SJSA1 (cell line): ENCODE measurements at regions not wholly inside any gene's neighbourhood (a gene's known extent, or its start where the extent isn't known, plus 50 kb on each side); places are given as distances from the start of the nearest gene placed in this dataset.

Experiments used
- DNase-seq, 2 experiments: peaks; one replicate each; pipeline ENCODE4 v3.0.0-alpha.2; 2015 to 2020; ENCODE audit warnings: low spot score in 2 of 2, low read depth in 1 of 2
- H3K27ac ChIP-seq: fragments of 250-450 bp; sonication (Bioruptor Pico); 2 replicates; pipeline ENCODE4 v1.5.1; 2020; ENCODE audit warnings: mild to moderate bottlenecking, moderate library complexity
- H3K27me3 ChIP-seq: fragments of 250-450 bp; sonication (Bioruptor Pico); replicated peaks from 2 replicates; pipeline ENCODE4 v1.5.1; 2020; ENCODE audit warnings: mild to moderate bottlenecking, moderate library complexity
- H3K36me3 ChIP-seq: fragments of 250-450 bp; sonication (Bioruptor Pico); 2 replicates; pipeline ENCODE4 v1.5.1; 2020; ENCODE audit warnings: mild to moderate bottlenecking
- H3K4me1 ChIP-seq: fragments of 250-450 bp; sonication (Bioruptor Pico); replicated peaks from 2 replicates; pipeline ENCODE4 v1.6.1; 2021; ENCODE audit warnings: mild to moderate bottlenecking
- H3K4me3 ChIP-seq: fragments of 250-450 bp; sonication (Bioruptor Pico); 2 replicates; pipeline ENCODE4 v1.5.1; 2020; ENCODE audit warnings: mild to moderate bottlenecking
- H3K9me3 ChIP-seq: fragments of 250-450 bp; sonication (Bioruptor Pico); replicated peaks from 2 replicates; pipeline ENCODE4 v1.5.1; 2020; ENCODE audit warnings: mild to moderate bottlenecking

DNA sequence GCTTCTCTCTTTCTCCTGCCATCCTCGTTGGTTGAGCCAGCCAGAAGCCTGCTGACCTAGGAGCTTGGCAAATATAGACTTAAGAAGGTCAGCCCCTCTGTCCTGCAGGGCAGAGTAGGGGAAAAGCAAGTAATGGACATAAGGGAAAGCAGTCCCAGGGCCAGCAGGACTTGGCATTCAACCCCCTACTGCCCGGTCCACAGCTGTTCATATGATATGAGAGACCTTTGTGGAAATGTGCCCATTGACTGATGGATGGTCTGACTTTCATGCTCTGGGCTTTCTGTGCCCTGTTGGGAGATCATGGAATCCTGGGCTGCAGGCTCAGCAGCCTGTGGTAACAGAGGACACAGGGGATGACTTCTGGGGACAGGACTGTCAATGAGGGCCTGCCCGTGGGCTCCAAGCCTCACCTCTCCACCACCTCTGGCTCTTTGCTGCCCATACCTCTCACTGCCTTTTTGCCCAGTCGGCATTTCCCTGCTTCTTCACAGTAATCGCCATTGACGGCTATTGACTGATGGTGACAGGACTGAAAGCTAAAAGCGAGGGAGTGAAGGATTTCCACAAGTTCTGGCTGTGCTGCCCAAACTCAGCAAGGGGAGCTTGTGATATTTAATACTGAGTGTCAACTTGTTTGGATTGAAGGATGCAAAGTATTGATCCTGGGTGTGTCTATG lies 60.0 kb upstream of the NMNAT3 start:
- no peak overlapping the region for H3K4me3 ChIP-seq
- H3K4me1 ChIP-seq = no peaks in the 10 kb centered on the region
- H3K27ac ChIP-seq = no peak overlapping the region
- no peak for DNase-seq
- H3K27me3 ChIP-seq = no peaks in the 10 kb centered on the region; the same call in none of the 2 replicates
- H3K36me3 ChIP-seq = no peaks in the 10 kb centered on the region
- no peaks in the 10 kb centered on the region for H3K9me3 ChIP-seq

DNA sequence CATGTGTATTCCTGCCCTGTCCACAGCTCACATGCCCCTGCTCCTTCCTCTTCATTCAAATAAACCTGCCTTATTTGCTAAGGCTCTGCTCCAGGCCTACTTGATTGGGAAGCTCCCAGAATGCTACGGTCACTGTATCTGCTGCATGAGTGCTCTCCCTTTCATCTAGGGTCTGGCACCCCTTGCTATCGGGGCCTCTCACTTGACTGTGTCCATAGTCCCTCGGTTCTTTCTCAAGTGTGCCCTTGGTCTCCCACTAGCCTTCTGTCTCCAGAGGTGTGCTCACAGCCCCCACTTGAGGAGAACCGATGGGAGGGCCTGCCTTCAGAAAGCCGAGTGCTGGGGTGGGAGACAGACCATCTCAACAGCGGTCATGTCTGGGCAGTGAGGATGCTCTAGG lies 57.4 kb upstream of the NMNAT3 start:
- Histone ChIP-seq H3K27me3 (no peaks in the 10 kb centered on the region; the same call in none of the 2 replicates), H3K9me3 (no peaks in the 10 kb centered on the region), H3K4me3 (no peak overlapping the region), H3K36me3 (no peaks in the 10 kb centered on the region), H3K27ac (no peak overlapping the region), H3K4me1 (no peaks in the 10 kb centered on the region)
- DNase-seq = no peak

DNA sequence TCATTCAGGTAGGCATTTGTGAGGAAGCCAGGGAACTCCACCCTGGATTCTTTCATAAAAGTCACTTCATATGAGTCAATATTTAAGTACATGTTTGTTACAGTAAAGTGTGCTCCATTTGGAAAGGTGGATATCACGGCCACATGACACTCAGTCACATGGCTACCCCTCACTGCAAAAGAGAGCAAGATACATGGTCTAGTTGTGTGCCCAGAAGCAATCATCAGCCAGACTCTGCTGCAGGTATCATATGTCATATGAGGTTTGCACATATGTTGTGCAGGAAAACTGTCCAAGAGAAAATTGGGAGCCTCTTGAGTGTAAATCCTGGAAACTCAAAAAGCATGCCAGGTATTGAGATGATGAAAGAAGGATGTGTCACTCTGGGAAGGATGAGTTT lies 55.0 kb upstream of the NMNAT3 start:
- H3K4me3 ChIP-seq = no peak overlapping the region
- no peaks in the 10 kb centered on the region for H3K4me1 ChIP-seq
- H3K27me3 ChIP-seq = no peaks in the 10 kb centered on the region; the same call in 1 of the 2 replicates
- no peaks in the 10 kb centered on the region for H3K36me3 ChIP-seq
- H3K9me3 ChIP-seq = no peaks in the 10 kb centered on the region
- no peak overlapping the region for H3K27ac ChIP-seq
- DNase-seq = no peak

DNA sequence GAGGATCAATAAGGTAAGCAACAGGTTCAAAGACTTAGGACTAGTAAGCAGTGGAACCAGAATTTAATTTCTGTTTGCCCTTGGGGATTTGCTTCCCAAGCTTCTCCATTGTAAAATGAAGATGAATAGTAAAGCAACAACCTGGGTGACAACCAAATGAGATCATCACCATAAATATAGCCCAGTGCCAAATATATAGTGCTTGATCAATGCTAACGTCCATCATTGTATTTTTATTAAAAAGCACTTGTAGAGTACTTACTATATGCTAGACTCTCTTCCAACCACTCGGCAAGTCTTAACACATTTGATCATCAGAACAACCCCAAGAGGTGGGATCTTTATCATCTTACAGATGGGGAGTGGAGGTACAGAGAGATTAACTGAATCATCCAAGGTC lies 51.5 kb upstream of the NMNAT3 start:
- no peaks in the 10 kb centered on the region for H3K36me3 ChIP-seq
- no peak overlapping the region for H3K27ac ChIP-seq
- no peaks in the 10 kb centered on the region for H3K9me3 ChIP-seq
- H3K4me3 ChIP-seq = no peak overlapping the region
- H3K27me3 ChIP-seq = no peaks in the 10 kb centered on the region; the same call in 1 of the 2 replicates
- H3K4me1 ChIP-seq = no peaks in the 10 kb centered on the region
- DNase-seq = no peak

DNA sequence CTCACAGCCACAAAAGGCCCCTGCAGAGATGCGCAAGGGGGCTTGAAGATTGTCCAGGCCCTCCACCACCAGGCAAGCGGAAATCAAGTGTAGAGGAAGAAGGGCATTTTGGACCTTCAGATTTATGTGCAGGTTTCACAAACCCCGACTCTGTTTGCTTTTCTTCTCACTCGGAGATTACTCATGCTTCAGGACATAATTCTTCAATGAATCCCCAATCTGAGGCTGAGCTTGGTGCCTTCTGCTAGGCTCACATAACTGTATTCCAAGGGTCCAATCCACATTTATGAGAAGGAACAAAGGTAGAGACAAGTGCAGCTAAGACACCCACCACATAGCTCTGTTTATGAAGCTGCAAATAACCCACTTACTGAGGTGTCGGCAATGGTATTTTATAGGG lies 50.6 kb upstream of the NMNAT3 start:
- Histone ChIP-seq H3K4me1 (no peaks in the 10 kb centered on the region), H3K4me3 (no peak overlapping the region), H3K9me3 (no peaks in the 10 kb centered on the region), H3K27me3 (no peaks in the 10 kb centered on the region; the same call in 1 of the 2 replicates), H3K36me3 (no peaks in the 10 kb centered on the region), H3K27ac (no peak overlapping the region)
- DNase-seq = no peak
